Fibroblast of lung (primary cell): ENCODE measurements at regions not wholly inside any gene's neighbourhood (a gene's known extent, or its start where the extent isn't known, plus 50 kb on each side); places are given as distances from the start of the nearest gene placed in this dataset.

Source experiments
- DNase-seq, 2 donors: peaks; one replicate each; pipeline versions ENCODE4 v3.0.0 to v3.0.0-alpha.2; 2010; ENCODE audit warnings: low read depth in 2 of 2
- H2AFZ ChIP-seq: 2 replicates; pipeline ENCODE4 v1.5.1; 2012; ENCODE audit warnings: low read length, control low read depth, inconsistent platforms
- H3K27ac ChIP-seq: 2 replicates; pipeline ENCODE4 v1.5.1; 2011; ENCODE audit warnings: low read length, control low read depth; ENCODE audit not compliant: insufficient read depth
- H3K27me3 ChIP-seq: 2 replicates; pipeline ENCODE4 v1.5.1; 2011; ENCODE audit warnings: mild to moderate bottlenecking, low read length; ENCODE audit not compliant: control insufficient read depth, insufficient read depth
- H3K36me3 ChIP-seq: 2 replicates; pipeline ENCODE4 v1.5.1; 2011; ENCODE audit warnings: low read length; ENCODE audit not compliant: control insufficient read depth, insufficient read depth
- H3K4me1 ChIP-seq: 2 replicates; pipeline ENCODE4 v1.5.1; 2011; ENCODE audit warnings: low read length; ENCODE audit not compliant: control insufficient read depth, insufficient read depth; ENCODE audit errors: extremely low read depth
- H3K4me2 ChIP-seq: 2 replicates; pipeline ENCODE4 v1.5.1; 2011; ENCODE audit warnings: low read length, control low read depth; ENCODE audit not compliant: insufficient read depth; ENCODE audit errors: extremely low read depth
- H3K4me3 ChIP-seq, 4 experiments: fragments of 200-600 bp in 1 of 4; sonication (generic) in 1 of 4; replicated peaks in 1 of 4; 2 replicates each; pipeline ENCODE4 v1.5.1; 2011 to 2016; ENCODE audit warnings: low read length in 4 of 4, low read depth in 3 of 4, mild to moderate bottlenecking in 3 of 4, control low read depth in 2 of 4, inconsistent platforms in 1 of 4, mixed read lengths in 1 of 4; ENCODE audit not compliant: insufficient read depth in 1 of 4; ENCODE audit errors: control extremely low read depth in 1 of 4
- H3K79me2 ChIP-seq: 2 replicates; pipeline ENCODE4 v1.5.1; 2012; ENCODE audit warnings: mild to moderate bottlenecking, low read length, inconsistent platforms; ENCODE audit not compliant: control insufficient read depth, insufficient read depth
- H3K9ac ChIP-seq: 2 replicates; pipeline ENCODE4 v1.5.1; 2011; ENCODE audit warnings: mild to moderate bottlenecking, low read length, control low read depth; ENCODE audit not compliant: insufficient read depth
- H3K9me3 ChIP-seq: 2 replicates; pipeline ENCODE4 v1.5.1; 2012; ENCODE audit warnings: low read depth, low read length; ENCODE audit not compliant: control insufficient read depth, insufficient read depth
- H4K20me1 ChIP-seq: 2 replicates; pipeline ENCODE4 v1.5.1; 2011; ENCODE audit warnings: low read length; ENCODE audit not compliant: control insufficient read depth, insufficient read depth; ENCODE audit errors: extremely low read depth
- CTCF ChIP-seq, 2 donors: IDR thresholded peaks in 1 of 2; conservative IDR thresholded peaks in 1 of 2; 1 replicate in 1 of 2; 2 replicates in 1 of 2; pipeline ENCODE4 v1.5.1; 2011 to 2012; ENCODE audit warnings: low read length in 2 of 2, control low read depth in 1 of 2, inconsistent platforms in 1 of 2, low read depth in 1 of 2, mild to moderate bottlenecking in 1 of 2
- EZH2 ChIP-seq: IDR thresholded peaks from 2 replicates; pipeline ENCODE4 v1.5.1; 2012; ENCODE audit warnings: low read length, control low read depth, mild to moderate bottlenecking; ENCODE audit errors: missing control alignments

GRCh38 chr20:57911512-57912226 lies 201.9 kb upstream of the PMEPA1 start:
- H3K79me2 ChIP-seq, result no peaks in the 10 kb centered on the region
- H3K36me3 ChIP-seq, result no peaks in the 10 kb centered on the region
- no peak overlapping the region for H3K4me3 ChIP-seq
- H3K4me2 ChIP-seq, result no peak overlapping the region
- H4K20me1 ChIP-seq, result no peaks in the 10 kb centered on the region
- no peaks in the 10 kb centered on the region for H3K4me1 ChIP-seq
- H3K27me3 ChIP-seq, result no peaks in the 10 kb centered on the region
- no peak overlapping the region for H3K27ac ChIP-seq
- TF ChIP-seq EZH2 (no peak), CTCF (conservative IDR thresholded peaks at IDR 0.05 in 1 of 2, IDR thresholded peaks at IDR 0.05 in 1 of 2; ENCODE audit: low read depth in 1 of 2, low read length in 2 of 2) (no peak)
- no peak overlapping the region for H2AFZ ChIP-seq
- H3K9me3 ChIP-seq, result no peaks in the 10 kb centered on the region
- DNase-seq, result no peak
- no peak overlapping the region for H3K9ac ChIP-seq

DNA sequence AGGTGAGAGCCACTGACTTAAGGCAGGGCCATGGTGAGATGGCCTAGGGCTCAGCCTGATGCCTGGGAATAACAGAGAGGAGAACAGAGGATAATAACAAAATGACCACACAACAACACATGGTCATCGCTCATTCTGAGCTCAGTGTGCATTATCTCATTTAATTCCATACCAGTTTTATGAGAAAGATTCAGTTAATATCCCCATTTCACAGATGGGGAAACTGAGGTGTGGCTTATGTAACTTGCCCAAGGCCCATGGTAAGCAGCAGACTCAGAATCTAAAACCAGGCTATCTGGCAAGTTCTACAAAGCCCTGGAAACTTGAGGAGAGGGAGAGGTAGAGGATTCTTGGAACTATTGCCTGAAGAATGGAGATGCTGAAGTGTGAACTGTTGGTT lies 200.9 kb upstream of the PMEPA1 start:
- Histone ChIP-seq H3K36me3 (no peaks in the 10 kb centered on the region), H3K9me3 (no peaks in the 10 kb centered on the region), H3K4me3 (no peak overlapping the region), H3K9ac (no peak overlapping the region), H4K20me1 (no peaks in the 10 kb centered on the region), H3K4me2 (no peak overlapping the region), H3K27ac (no peak overlapping the region), H3K4me1 (no peaks in the 10 kb centered on the region), H3K27me3 (no peaks in the 10 kb centered on the region), H2AFZ (no peak overlapping the region), H3K79me2 (no peaks in the 10 kb centered on the region)
- TF ChIP-seq CTCF (conservative IDR thresholded peaks at IDR 0.05 in 1 of 2, IDR thresholded peaks at IDR 0.05 in 1 of 2; ENCODE audit: low read depth in 1 of 2, low read length in 2 of 2) (no peak), EZH2 (no peak)
- DNase-seq, result no peak

DNA sequence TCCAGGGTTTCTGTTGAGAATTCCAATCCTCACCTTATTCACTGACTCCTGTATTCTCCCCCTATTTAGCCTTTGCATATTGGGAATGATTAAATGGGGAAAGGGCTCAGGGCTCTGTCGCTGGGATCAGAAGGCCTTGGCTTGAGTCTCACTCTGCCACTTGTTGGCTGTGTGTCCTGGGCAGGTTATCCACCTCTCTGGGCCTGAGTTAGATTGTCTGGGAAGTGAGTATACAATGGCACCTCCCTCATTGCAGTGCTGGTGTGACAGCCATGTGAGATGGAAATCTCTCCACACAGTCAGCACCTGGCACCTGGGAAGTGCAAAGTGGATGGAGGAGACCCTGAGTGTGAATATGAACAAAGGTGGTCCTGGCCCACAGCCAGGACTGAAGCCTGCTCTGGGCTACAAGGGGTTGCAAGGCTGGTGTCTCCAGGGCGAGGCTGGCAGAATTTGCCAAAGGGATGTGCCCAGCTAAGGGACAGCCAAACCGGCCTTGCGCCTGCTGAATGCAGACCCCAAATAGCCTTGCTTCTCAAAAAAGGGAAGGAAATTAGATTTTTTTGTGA lies 200.0 kb upstream of the PMEPA1 start:
- no peak overlapping the region for H2AFZ ChIP-seq
- H3K27me3 ChIP-seq, result no peaks in the 10 kb centered on the region
- no peak overlapping the region for H3K4me3 ChIP-seq
- H3K9me3 ChIP-seq, result no peaks in the 10 kb centered on the region
- no peaks in the 10 kb centered on the region for H3K79me2 ChIP-seq
- H4K20me1 ChIP-seq, result no peaks in the 10 kb centered on the region
- H3K9ac ChIP-seq, result no peak overlapping the region
- no peak overlapping the region for H3K27ac ChIP-seq
- H3K4me2 ChIP-seq, result no peak overlapping the region
- TF ChIP-seq EZH2 (no peak), CTCF (conservative IDR thresholded peaks at IDR 0.05 in 1 of 2, IDR thresholded peaks at IDR 0.05 in 1 of 2; ENCODE audit: low read depth in 1 of 2, low read length in 2 of 2) (no peak)
- DNase-seq, result no peak
- no peaks in the 10 kb centered on the region for H3K4me1 ChIP-seq
- H3K36me3 ChIP-seq, result no peaks in the 10 kb centered on the region
